K562 (cell line): ENCODE measurements at regions not wholly inside any gene's neighbourhood (a gene's known extent, or its start where the extent isn't known, plus 50 kb on each side); places are given as distances from the start of the nearest gene placed in this dataset.

Experiments used
- ATAC-seq: fragments of 200-7000 bp; cut with Tn5 transposase; 3 replicates; pipeline ENCODE4 v1.9.1; 2020; ENCODE audit warnings: moderate library complexity
- BruUV-seq: library from RNA; stranded (reverse); fragments of 400-500 nt; replicated peaks from 2 replicates; lab custom pipeline; 2021; lab: Mats Ljungman, UMichigan
- CTCF ChIA-PET: fragments of 300-600 bp; formaldehyde crosslinking; extraction: SDS; loops from one replicate; lab custom pipeline; 2021; ENCODE audit warnings: low intra/inter-chr PET ratio; lab: Yijun Ruan, JAX
- POLR2A ChIA-PET: fragments of 300-600, 350-650 bp; sonication (Branson Sonifier 250); formaldehyde crosslinking; extraction: SDS; loops from one replicate; lab custom pipeline; 2021; ENCODE audit warnings: antibody characterized with exemption, inconsistent platforms; lab: Yijun Ruan, JAX
- DNase-seq, 4 experiments: peaks; one replicate each; pipeline versions ENCODE4 v3.0.0 to v3.0.0-alpha.2; 2011 to 2018; ENCODE audit warnings: low spot score in 3 of 4, mixed read lengths in 3 of 4; ENCODE audit errors: extremely low read depth in 1 of 4
- FAIRE-seq: peaks from 2 replicates; lab custom pipeline; 2011; peaks lifted over from hg19 to GRCh38; lab: Jason Lieb, UNC
- H2AFZ ChIP-seq: 2 replicates; pipeline ENCODE4 v1.6.0; 2011; ENCODE audit warnings: low read depth, low read length, control low read depth, inconsistent platforms
- H3K27ac ChIP-seq: fragments of 200-600 bp; 3 replicates; pipeline ENCODE4 v1.8.0; 2011; ENCODE audit warnings: low read depth, mild to moderate bottlenecking, control low read depth, inconsistent platforms, low read length, moderate library complexity, mixed read lengths; ENCODE audit errors: extremely low read depth
- H3K27me3 ChIP-seq, 2 experiments: fragments of 300-600 bp in 1 of 2; 2 replicates in 1 of 2; 3 replicates in 1 of 2; pipeline versions ENCODE4 v1.6.0 to v1.8.0; 2011; ENCODE audit warnings: inconsistent platforms in 2 of 2, low read length in 2 of 2, mild to moderate bottlenecking in 1 of 2, mixed read lengths in 1 of 2, moderate library complexity in 1 of 2; ENCODE audit not compliant: control insufficient read depth in 2 of 2, insufficient read depth in 2 of 2
- H3K36me3 ChIP-seq: fragments of 300-600 bp; 3 replicates; pipeline ENCODE4 v1.8.0; 2011; ENCODE audit warnings: mild to moderate bottlenecking, low read length, inconsistent platforms; ENCODE audit not compliant: control insufficient read depth, insufficient read depth
- H3K4me1 ChIP-seq, 2 experiments: fragments of 200-600 bp in 1 of 2; replicated peaks in 1 of 2; 2 replicates in 1 of 2; 3 replicates in 1 of 2; pipeline versions ENCODE4 v1.5.1 to v1.8.0; 2011; ENCODE audit warnings: inconsistent platforms in 2 of 2, low read length in 2 of 2, mild to moderate bottlenecking in 1 of 2, mixed read lengths in 1 of 2, moderate library complexity in 1 of 2; ENCODE audit not compliant: control insufficient read depth in 2 of 2, insufficient read depth in 2 of 2
- H3K4me2 ChIP-seq: 2 replicates; pipeline ENCODE4 v1.6.1; 2011; ENCODE audit warnings: low read length, control low read depth, inconsistent platforms, mixed read lengths; ENCODE audit not compliant: insufficient read depth
- H3K4me3 ChIP-seq: fragments of 200-600 bp; sonication (generic), shearing (Covaris generic); 2 replicates; pipeline ENCODE4 v1.5.1; 2016; ENCODE audit warnings: control low read depth, inconsistent platforms
- H3K79me2 ChIP-seq: fragments of 200-600 bp; 3 replicates; pipeline ENCODE4 v1.8.0; 2011; ENCODE audit warnings: low read length, inconsistent platforms; ENCODE audit not compliant: control insufficient read depth, insufficient read depth
- H3K9ac ChIP-seq, 2 experiments: 2 replicates each; pipeline versions ENCODE4 v1.6.0 to v1.6.1; 2011; ENCODE audit warnings: low read depth in 2 of 2, low read length in 2 of 2, control low read depth in 1 of 2, inconsistent platforms in 1 of 2, mild to moderate bottlenecking in 1 of 2, mixed read lengths in 1 of 2; ENCODE audit not compliant: insufficient read depth in 1 of 2
- H3K9me1 ChIP-seq: one replicate; pipeline ENCODE4 v1.6.0; 2011; ENCODE audit warnings: inconsistent platforms, mild to moderate bottlenecking, low read length, moderate library complexity; ENCODE audit not compliant: control insufficient read depth, insufficient read depth
- H3K9me3 ChIP-seq: replicated peaks from 2 replicates; pipeline ENCODE4 v1.5.1; 2011; ENCODE audit warnings: low read depth, low read length, inconsistent platforms; ENCODE audit not compliant: control insufficient read depth, insufficient read depth
- H4K20me1 ChIP-seq: replicated peaks from 2 replicates; pipeline ENCODE4 v1.6.1; 2011; ENCODE audit warnings: low read length, inconsistent platforms, mixed read lengths; ENCODE audit not compliant: control insufficient read depth, insufficient read depth
- ADNP ChIP-seq: fragments of 200-800 bp; sonication (Bioruptor generic); IDR thresholded peaks from 2 replicates; pipeline ENCODE4 v1.6.1; 2016; ENCODE audit warnings: missing genetic modification characterization, missing compliant biosample characterization
- CAMTA2 ChIP-seq: fragments of 250-450 bp; sonication (Bioruptor Pico); conservative IDR thresholded peaks from 2 replicates; pipeline ENCODE4 v1.5.1; 2022
- HDGF ChIP-seq: fragments of 450-650 bp; IDR thresholded peaks from 2 replicates; pipeline ENCODE4 v1.6.1; 2016
- IFI16 ChIP-seq: fragments of 250-450 bp; sonication (Bioruptor Pico); IDR thresholded peaks from 2 replicates; pipeline ENCODE4 v2.1.2; 2022; ENCODE audit warnings: mild to moderate bottlenecking, inconsistent platforms
- JUN ChIP-seq, 2 experiments: sonication (generic) in 1 of 2; formaldehyde crosslinking in 1 of 2; IDR thresholded peaks; 2 replicates each; pipeline versions ENCODE4 v1.6.1 to v1.8.0; 2012 to 2022; ENCODE audit warnings: borderline replicate concordance in 2 of 2, mild to moderate bottlenecking in 2 of 2, improper control_type of control experiment in 1 of 2, low read depth in 1 of 2, low read length in 1 of 2, missing genetic modification reagents in 1 of 2
- MTF1 ChIP-seq: fragments of 250-450 bp; sonication (Bioruptor Pico); IDR thresholded peaks from 2 replicates; pipeline ENCODE4 v1.9.0; 2021; ENCODE audit warnings: moderate library complexity, mild to moderate bottlenecking, inconsistent platforms, borderline replicate concordance
- NR4A1 ChIP-seq, 2 experiments: fragments of 250-450 bp in 1 of 2; fragments of 450-650 bp in 1 of 2; sonication (Bioruptor Pico) in 1 of 2; IDR thresholded peaks; 2 replicates each; pipeline versions ENCODE4 v1.4.0 to v1.6.1; 2016 to 2020; ENCODE audit warnings: mild to moderate bottlenecking in 2 of 2, missing compliant biosample characterization in 1 of 2, missing genetic modification characterization in 1 of 2, moderate library complexity in 1 of 2
- SUPT5H ChIP-seq: fragments of 450-650 bp; IDR thresholded peaks from 2 replicates; pipeline ENCODE4 v1.6.1; 2016
- TBP ChIP-seq: optimal IDR thresholded peaks from 2 replicates; pipeline ENCODE3; 2011; ENCODE audit warnings: low read depth, low read length, improper control_type of control experiment
- UBTF ChIP-seq, 2 experiments: IDR thresholded peaks; 2 replicates each; pipeline ENCODE4 v1.6.1; 2012; ENCODE audit warnings: improper control_type of control experiment in 2 of 2, low read depth in 2 of 2, low read length in 2 of 2, borderline replicate concordance in 1 of 2
- ZNF140 ChIP-seq: fragments of 250-450 bp; sonication (Bioruptor Pico); IDR thresholded peaks from 2 replicates; pipeline ENCODE4 v1.8.0; 2021; ENCODE audit warnings: moderate library complexity, mild to moderate bottlenecking, inconsistent platforms
- ZNF707 ChIP-seq: fragments of 250-450 bp; sonication (Bioruptor Pico); conservative IDR thresholded peaks from 2 replicates; pipeline ENCODE4 v1.8.0; 2022; ENCODE audit warnings: inconsistent platforms, mild to moderate bottlenecking, moderate library complexity
- in situ Hi-C: fragments of 300-500 bp; cut with MboI; formaldehyde crosslinking; loops from 4 replicates; pipeline ENCODE4 v1.15.0; 2018; ENCODE audit warnings: inconsistent platforms, mixed read lengths
- intact Hi-C: fragments of 100-400 bp; cut with micrococcal nuclease; formaldehyde crosslinking; loops from 2 replicates; pipeline ENCODE4 v1.14.2; 2022
- TF ChIP-seq, protein P1 (sequence below): fragments of 450-650 bp; IDR thresholded peaks from 2 replicates; pipeline ENCODE4 v1.6.1; 2016; ENCODE audit warnings: low read depth

DNA sequence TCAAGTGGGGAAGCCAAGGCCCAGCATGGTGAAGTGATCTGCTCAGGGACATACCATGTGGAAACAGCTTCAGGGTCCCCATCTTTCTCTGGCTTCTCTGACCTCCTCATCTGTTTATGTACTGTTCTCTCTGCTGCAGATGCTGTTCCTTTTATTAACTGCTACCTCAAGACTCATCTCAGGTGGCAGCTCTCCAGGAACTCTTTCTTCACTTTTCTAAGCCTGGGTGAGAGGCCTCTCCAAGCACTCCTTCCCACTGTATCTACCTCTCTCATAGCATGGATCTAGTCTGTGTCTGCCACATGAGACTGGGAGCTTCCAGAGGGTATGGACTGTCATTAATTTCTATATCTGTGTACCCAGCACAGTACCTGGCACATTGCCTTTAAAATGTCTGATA lies 73.4 kb upstream of the PPM1J start:
- ChIA-PET POLR2A (interaction anchor here (0.8 kb wide), 1 partner anchor 27 kb away, joined by 3 read pairs; no protein-coding TSS in a partner anchor), CTCF (interaction anchor here (0.5 kb wide), 1 partner anchor 1012 kb away, joined by 3 read pairs; no protein-coding TSS in a partner anchor)
- Histone ChIP-seq H3K36me3 (no peaks in the 10 kb centered on the region), H3K4me1 (peaks cover 0 to 13% of the 10 kb centered on the region in 2 experiments; a peak in 3 of 5 replicates), H3K4me2 (no peak overlapping the region), H2AFZ (no peak overlapping the region), H3K9ac (no peak overlapping the region), H4K20me1 (no peaks in the 10 kb centered on the region), H3K9me1 (peaks cover 5% of the 10 kb centered on the region), H3K79me2 (no peaks in the 10 kb centered on the region), H3K27me3 (peaks cover 10 to 19% of the 10 kb centered on the region in 2 experiments; a peak in 3 of 5 replicates), H3K27ac (no peak overlapping the region), H3K4me3 (no peak overlapping the region), H3K9me3 (peaks cover 2% of the 10 kb centered on the region)
- in situ Hi-C loops = no loop called here
- ATAC-seq = no peak
- intact Hi-C loops = no loop called here
- FAIRE-seq = no peak
- DNase-seq = no peak
- BruUV-seq = no TSS peak
- TF ChIP-seq HDGF (no peak), TBP (no peak), IFI16 (no peak), ZNF707 (CRISPR knock-in tag) (no peak), JUN (IDR thresholded peaks at IDR 0.05; ENCODE audit: borderline replicate concordance, low read depth, low read length) (no peak), JUN (CRISPR knock-in tag; IDR thresholded peaks at IDR 0.05; ENCODE audit: borderline replicate concordance) (no peak), ZNF140 (CRISPR knock-in tag) (no peak), NR4A1 (CRISPR knock-in tag; IDR thresholded peaks at IDR 0.05) (no peak), NR4A1 (tag; IDR thresholded peaks at IDR 0.05) (no peak), CAMTA2 (CRISPR knock-in tag) (no peak), SUPT5H (no peak), ADNP (tag) (no peak), MTF1 (no peak), UBTF (IDR thresholded peaks at IDR 0.05; ENCODE audit: borderline replicate concordance in 1 of 2, low read depth in 2 of 2, low read length in 2 of 2) (no peak)
- TF ChIP-seq, protein P1, sequence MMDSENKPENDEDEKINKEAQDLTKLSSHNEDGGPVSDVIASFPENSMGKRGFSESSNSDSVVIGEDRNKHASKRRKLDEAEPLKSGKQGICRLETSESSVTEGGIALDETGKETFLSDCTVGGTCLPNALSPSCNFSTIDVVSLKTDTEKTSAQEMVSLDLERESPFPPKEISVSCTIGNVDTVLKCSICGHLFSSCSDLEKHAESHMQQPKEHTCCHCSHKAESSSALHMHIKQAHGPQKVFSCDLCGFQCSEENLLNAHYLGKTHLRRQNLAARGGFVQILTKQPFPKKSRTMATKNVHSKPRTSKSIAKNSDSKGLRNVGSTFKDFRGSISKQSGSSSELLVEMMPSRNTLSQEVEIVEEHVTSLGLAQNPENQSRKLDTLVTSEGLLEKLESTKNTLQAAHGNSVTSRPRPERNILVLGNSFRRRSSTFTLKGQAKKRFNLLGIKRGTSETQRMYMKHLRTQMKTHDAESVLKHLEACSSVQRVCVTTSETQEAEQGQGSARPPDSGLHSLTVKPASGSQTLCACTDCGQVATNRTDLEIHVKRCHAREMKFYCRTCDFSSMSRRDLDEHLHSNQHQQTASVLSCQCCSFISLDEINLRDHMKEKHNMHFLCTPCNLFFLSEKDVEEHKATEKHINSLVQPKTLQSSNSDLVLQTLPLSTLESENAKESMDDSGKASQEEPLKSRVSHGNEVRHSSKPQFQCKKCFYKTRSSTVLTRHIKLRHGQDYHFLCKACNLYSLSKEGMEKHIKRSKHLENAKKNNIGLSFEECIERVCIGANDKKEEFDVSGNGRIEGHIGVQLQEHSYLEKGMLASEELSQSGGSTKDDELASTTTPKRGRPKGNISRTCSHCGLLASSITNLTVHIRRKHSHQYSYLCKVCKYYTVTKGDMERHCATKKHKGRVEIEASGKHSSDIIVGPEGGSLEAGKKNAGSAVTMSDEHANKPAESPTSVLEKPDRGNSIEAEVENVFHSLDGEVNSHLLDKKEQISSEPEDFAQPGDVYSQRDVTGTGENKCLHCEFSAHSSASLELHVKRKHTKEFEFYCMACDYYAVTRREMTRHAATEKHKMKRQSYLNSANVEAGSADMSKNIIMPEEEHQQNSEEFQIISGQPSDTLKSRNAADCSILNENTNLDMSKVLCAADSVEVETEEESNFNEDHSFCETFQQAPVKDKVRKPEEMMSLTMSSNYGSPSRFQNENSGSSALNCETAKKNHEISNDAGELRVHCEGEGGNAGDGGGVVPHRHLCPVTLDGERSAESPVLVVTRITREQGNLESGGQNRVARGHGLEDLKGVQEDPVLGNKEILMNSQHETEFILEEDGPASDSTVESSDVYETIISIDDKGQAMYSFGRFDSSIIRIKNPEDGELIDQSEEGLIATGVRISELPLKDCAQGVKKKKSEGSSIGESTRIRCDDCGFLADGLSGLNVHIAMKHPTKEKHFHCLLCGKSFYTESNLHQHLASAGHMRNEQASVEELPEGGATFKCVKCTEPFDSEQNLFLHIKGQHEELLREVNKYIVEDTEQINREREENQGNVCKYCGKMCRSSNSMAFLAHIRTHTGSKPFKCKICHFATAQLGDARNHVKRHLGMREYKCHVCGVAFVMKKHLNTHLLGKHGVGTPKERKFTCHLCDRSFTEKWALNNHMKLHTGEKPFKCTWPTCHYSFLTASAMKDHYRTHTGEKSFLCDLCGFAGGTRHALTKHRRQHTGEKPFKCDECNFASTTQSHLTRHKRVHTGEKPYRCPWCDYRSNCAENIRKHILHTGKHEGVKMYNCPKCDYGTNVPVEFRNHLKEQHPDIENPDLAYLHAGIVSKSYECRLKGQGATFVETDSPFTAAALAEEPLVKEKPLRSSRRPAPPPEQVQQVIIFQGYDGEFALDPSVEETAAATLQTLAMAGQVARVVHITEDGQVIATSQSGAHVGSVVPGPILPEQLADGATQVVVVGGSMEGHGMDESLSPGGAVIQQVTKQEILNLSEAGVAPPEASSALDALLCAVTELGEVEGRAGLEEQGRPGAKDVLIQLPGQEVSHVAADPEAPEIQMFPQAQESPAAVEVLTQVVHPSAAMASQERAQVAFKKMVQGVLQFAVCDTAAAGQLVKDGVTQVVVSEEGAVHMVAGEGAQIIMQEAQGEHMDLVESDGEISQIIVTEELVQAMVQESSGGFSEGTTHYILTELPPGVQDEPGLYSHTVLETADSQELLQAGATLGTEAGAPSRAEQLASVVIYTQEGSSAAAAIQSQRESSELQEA = no peak
